HepG2 (cell line): ENCODE measurements at regions not wholly inside any gene's neighbourhood (a gene's known extent, or its start where the extent isn't known, plus 50 kb on each side); places are given as distances from the start of the nearest gene placed in this dataset.

Source experiments
- ATAC-seq: fragments of 200-7000 bp; cut with Tn5 transposase; 3 replicates; pipeline ENCODE4 v1.9.1; 2020; ENCODE audit warnings: mild to moderate bottlenecking, moderate library complexity
- BruUV-seq: library from RNA; stranded (reverse); fragments of 400-500 nt; replicated peaks from 2 replicates; lab custom pipeline; 2021; lab: Mats Ljungman, UMichigan
- CTCF ChIA-PET: fragments of 300-600 bp; formaldehyde crosslinking; extraction: SDS; loops from one replicate; lab custom pipeline; 2021; ENCODE audit warnings: low total read pairs, inconsistent platforms, low intra/inter-chr PET ratio; lab: Yijun Ruan, JAX
- POLR2A ChIA-PET: fragments of 350-600 bp; sonication (Branson Sonifier 250); formaldehyde crosslinking; loops from one replicate; lab custom pipeline; 2020; ENCODE audit warnings: antibody characterized with exemption, inconsistent platforms; lab: Yijun Ruan, JAX
- DNase-seq: peaks from one replicate; pipeline ENCODE4 v3.0.0-alpha.2; 2015; ENCODE audit warnings: low spot score
- FAIRE-seq: peaks from 3 replicates; lab custom pipeline; 2011; peaks lifted over from hg19 to GRCh38; lab: Jason Lieb, UNC
- H2AFZ ChIP-seq: one replicate; pipeline ENCODE4 v1.6.1; 2011; ENCODE audit warnings: low read length, inconsistent platforms
- H3K27ac ChIP-seq: fragments of 300-600 bp; 3 replicates; pipeline ENCODE4 v1.8.0; 2011; ENCODE audit warnings: mixed run types, mild to moderate bottlenecking, mixed read lengths, low read length, inconsistent platforms; ENCODE audit not compliant: insufficient read depth; ENCODE audit errors: extremely low read length
- H3K27me3 ChIP-seq, 2 experiments: fragments of 200-600 bp in 1 of 2; 2 replicates in 1 of 2; 3 replicates in 1 of 2; pipeline versions ENCODE4 v1.6.0 to v1.8.0; 2011; ENCODE audit warnings: low read length in 2 of 2, mild to moderate bottlenecking in 2 of 2, moderate library complexity in 2 of 2, inconsistent platforms in 1 of 2; ENCODE audit not compliant: insufficient read depth in 2 of 2, control insufficient read depth in 1 of 2
- H3K36me3 ChIP-seq, 2 experiments: fragments of 200-600 bp in 1 of 2; replicated peaks in 1 of 2; 2 replicates in 1 of 2; 3 replicates in 1 of 2; pipeline versions ENCODE4 v1.5.1 to v1.8.0; 2011; ENCODE audit warnings: low read length in 2 of 2, inconsistent platforms in 1 of 2; ENCODE audit not compliant: insufficient read depth in 2 of 2, control insufficient read depth in 1 of 2
- H3K4me1 ChIP-seq: 2 replicates; pipeline ENCODE4 v1.5.1; 2012; ENCODE audit warnings: low read length, inconsistent platforms; ENCODE audit not compliant: insufficient read depth
- H3K4me2 ChIP-seq: 2 replicates; pipeline ENCODE4 v1.6.0; 2011; ENCODE audit warnings: low read depth, low read length, inconsistent platforms
- H3K4me3 ChIP-seq, 3 experiments: fragments of 200-600 bp in 1 of 3; sonication (generic), shearing (Covaris generic) in 1 of 3; replicated peaks in 1 of 3; 2 replicates each; pipeline ENCODE4 v1.5.1; 2011 to 2016; ENCODE audit warnings: low read length in 3 of 3, inconsistent platforms in 2 of 3, low read depth in 2 of 3, mild to moderate bottlenecking in 2 of 3, control low read depth in 1 of 3, mixed read lengths in 1 of 3; ENCODE audit not compliant: insufficient read depth in 1 of 3
- H3K79me2 ChIP-seq: one replicate; pipeline ENCODE4 v1.6.1; 2011; ENCODE audit warnings: low read length, inconsistent platforms; ENCODE audit not compliant: insufficient read depth
- H3K9ac ChIP-seq: 2 replicates; pipeline ENCODE4 v1.6.0; 2011; ENCODE audit warnings: mild to moderate bottlenecking, low read depth, low read length, inconsistent platforms; ENCODE audit not compliant: insufficient read depth
- H3K9me3 ChIP-seq: 2 replicates; pipeline ENCODE4 v1.5.1; 2012; ENCODE audit warnings: mild to moderate bottlenecking, low read length
- H4K20me1 ChIP-seq: 2 replicates; pipeline ENCODE4 v1.6.0; 2011; ENCODE audit warnings: inconsistent platforms, mild to moderate bottlenecking, low read length, moderate library complexity; ENCODE audit not compliant: insufficient read depth
- KLF12 ChIP-seq: sonication (generic); formaldehyde crosslinking; IDR thresholded peaks from 2 replicates; pipeline ENCODE4 v1.4.0; 2020; ENCODE audit warnings: missing genetic modification reagents, borderline replicate concordance
- MAFK ChIP-seq, 2 experiments: IDR thresholded peaks in 1 of 2; conservative IDR thresholded peaks in 1 of 2; 2 replicates each; pipeline ENCODE4 v1.6.1; 2011; ENCODE audit warnings: improper control_type of control experiment in 2 of 2, low read length in 2 of 2
- NFYC ChIP-seq: IDR thresholded peaks from 2 replicates; pipeline ENCODE4 v1.6.1; 2016; ENCODE audit warnings: missing genetic modification reagents, missing compliant biosample characterization
- RORA ChIP-seq: sonication (generic); formaldehyde crosslinking; IDR thresholded peaks from 2 replicates; pipeline ENCODE4 v1.5.0; 2020; ENCODE audit warnings: mild to moderate bottlenecking, missing genetic modification reagents, moderate library complexity
- ZBTB40 ChIP-seq, 2 experiments: fragments of 450-650 bp in 1 of 2; sonication (generic) in 1 of 2; formaldehyde crosslinking in 1 of 2; IDR thresholded peaks; 2 replicates each; pipeline versions ENCODE4 v1.6.1 to v1.8.0; 2016 to 2022; ENCODE audit warnings: antibody characterized with exemption in 1 of 2, mild to moderate bottlenecking in 1 of 2, missing genetic modification reagents in 1 of 2
- ZNF24 ChIP-seq: fragments of 450-650 bp; IDR thresholded peaks from 2 replicates; pipeline ENCODE4 v1.6.1; 2017; ENCODE audit warnings: antibody characterized with exemption, mild to moderate bottlenecking
- ZNF570 ChIP-seq: sonication (generic); formaldehyde crosslinking; IDR thresholded peaks from 2 replicates; pipeline ENCODE4 v1.4.0; 2020; ENCODE audit warnings: mild to moderate bottlenecking, missing genetic modification reagents, borderline replicate concordance
- ZNF816 ChIP-seq: sonication (generic); formaldehyde crosslinking; IDR thresholded peaks from 2 replicates; pipeline ENCODE4 v1.8.0; 2022; ENCODE audit warnings: missing genetic modification reagents, mild to moderate bottlenecking, borderline replicate concordance
- WGBS: methylation state at CpG from one replicate; pipeline ENCODE4 v1.1.6; 2017; ENCODE audit warnings: low lambda C conversion rate; 5-methylcytosine and 5-hydroxymethylcytosine counted together
- in situ Hi-C: cut with HindIII; loops from 2 replicates; pipeline ENCODE4 v1.10.0; 2017; ENCODE audit warnings: low pct_unique_long_range_greater_than_20kb; ENCODE audit not compliant: extremely low pct_ligation_motif_present
- intact Hi-C: fragments of 100-400 bp; cut with micrococcal nuclease; formaldehyde crosslinking; loops from one replicate; pipeline ENCODE4 v1.10.0; 2022; ENCODE audit not compliant: unreplicated experiment
- TF ChIP-seq, protein P1 (sequence below): IDR thresholded peaks from 2 replicates; pipeline ENCODE4 v1.6.1; 2016; ENCODE audit warnings: missing compliant biosample characterization, missing genetic modification reagents, borderline replicate concordance

DNA sequence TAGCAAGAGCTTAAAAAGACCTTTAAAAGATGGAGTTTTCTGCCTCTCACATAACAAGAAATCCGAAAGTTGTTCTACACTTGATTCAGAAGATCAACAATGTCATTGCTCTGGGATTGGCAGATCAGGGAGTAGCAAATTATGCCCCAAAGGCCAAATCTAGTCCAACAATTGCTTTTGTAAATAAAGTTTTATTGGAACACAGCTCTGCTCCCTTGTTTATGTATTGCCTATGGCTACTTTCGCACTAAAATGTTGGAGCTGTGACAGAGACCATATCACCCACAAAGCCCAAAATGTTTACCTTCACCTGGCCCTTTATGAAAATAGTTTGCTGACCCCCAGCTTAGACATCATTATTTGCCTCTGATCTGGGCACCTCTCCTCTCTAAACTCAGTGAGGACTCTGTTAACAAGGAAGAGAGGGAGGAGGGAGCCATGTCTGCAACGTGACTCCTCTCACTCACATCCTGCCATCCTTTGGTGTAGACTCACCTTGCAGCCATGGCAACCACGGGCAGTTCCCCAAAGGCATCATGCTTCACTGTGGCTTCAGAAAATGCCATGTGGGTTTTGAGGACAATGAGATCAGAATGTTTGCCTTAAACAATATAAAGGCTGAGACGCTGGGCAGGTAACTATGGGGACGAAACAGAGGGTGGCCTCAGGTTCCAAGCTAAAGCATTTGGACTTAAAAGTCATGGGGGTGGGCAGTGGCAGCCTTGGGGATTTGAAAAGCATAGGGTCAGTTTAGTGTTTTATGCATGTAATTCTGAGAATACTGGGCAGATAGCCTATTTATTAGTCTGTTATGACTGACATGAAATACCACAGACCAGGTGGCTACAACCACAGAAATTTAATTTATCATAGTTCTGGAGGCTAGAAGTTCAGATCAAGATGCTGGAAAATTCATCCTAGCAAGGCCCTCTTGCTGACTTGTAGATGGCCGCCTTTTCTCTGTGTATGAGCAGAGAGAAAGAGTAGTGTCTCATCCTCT, 149.7 kb upstream of the TNFAIP3 start:
- no peak overlapping the region for H3K4me2 ChIP-seq
- ChIA-PET POLR2A (interaction anchor here (1.3 kb wide), 1 partner anchor 77 kb away, joined by 4 read pairs; no protein-coding TSS in a partner anchor), CTCF (no interaction called here)
- H3K79me2 ChIP-seq: no peaks in the 10 kb centered on the region
- no peaks in the 10 kb centered on the region for H3K27me3 ChIP-seq
- TF ChIP-seq ZBTB40 (IDR thresholded peaks at IDR 0.05) (peak; percentile 57), ZBTB40 (CRISPR knock-in tag; IDR thresholded peaks at IDR 0.05) (peak; percentile 97), MAFK (conservative IDR thresholded peaks at IDR 0.05 in 1 of 2, IDR thresholded peaks at IDR 0.05 in 1 of 2; ENCODE audit: low read length in 2 of 2) (no peak), ZNF570 (no peak), ZNF24 (no peak), RORA (CRISPR knock-in tag) (no peak), KLF12 (CRISPR knock-in tag) (no peak), NFYC (CRISPR knock-in tag) (no peak), ZNF816 (CRISPR knock-in tag) (no peak)
- TF ChIP-seq, protein P1, sequence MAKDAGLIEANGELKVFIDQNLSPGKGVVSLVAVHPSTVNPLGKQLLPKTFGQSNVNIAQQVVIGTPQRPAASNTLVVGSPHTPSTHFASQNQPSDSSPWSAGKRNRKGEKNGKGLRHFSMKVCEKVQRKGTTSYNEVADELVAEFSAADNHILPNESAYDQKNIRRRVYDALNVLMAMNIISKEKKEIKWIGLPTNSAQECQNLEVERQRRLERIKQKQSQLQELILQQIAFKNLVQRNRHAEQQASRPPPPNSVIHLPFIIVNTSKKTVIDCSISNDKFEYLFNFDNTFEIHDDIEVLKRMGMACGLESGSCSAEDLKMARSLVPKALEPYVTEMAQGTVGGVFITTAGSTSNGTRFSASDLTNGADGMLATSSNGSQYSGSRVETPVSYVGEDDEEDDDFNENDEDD (CRISPR knock-in tag): no peak
- WGBS: 97% methylated on average over 7 of the region's 7 CpGs
- no peaks in the 10 kb centered on the region for H3K9me3 ChIP-seq
- no TSS peak for BruUV-seq
- no peak overlapping the region for H3K27ac ChIP-seq
- no peaks in the 10 kb centered on the region for H3K36me3 ChIP-seq
- no peak overlapping the region for H3K9ac ChIP-seq
- in situ Hi-C loops (no loop called here), intact Hi-C loops (no loop called here)
- no peak overlapping the region for H2AFZ ChIP-seq
- FAIRE-seq (no peak), ATAC-seq (no peak), DNase-seq (no peak)
- peaks cover 41% of the 10 kb centered on the region for H3K4me1 ChIP-seq
- no peaks in the 10 kb centered on the region for H4K20me1 ChIP-seq
- H3K4me3 ChIP-seq: no peak overlapping the region
